HL-60 (cell line): ENCODE measurements at regions not wholly inside any gene's neighbourhood (a gene's known extent, or its start where the extent isn't known, plus 50 kb on each side); places are given as distances from the start of the nearest gene placed in this dataset.

Experiments used
- GABPA ChIP-seq: IDR thresholded peaks from 2 replicates; pipeline ENCODE4 v1.6.1; 2012; ENCODE audit warnings: low read depth
- POLR2AphosphoS5 ChIP-seq: IDR thresholded peaks from 2 replicates; pipeline ENCODE4 v1.6.1; 2012; ENCODE audit warnings: low read depth
- REST ChIP-seq: IDR thresholded peaks from 2 replicates; pipeline ENCODE4 v1.6.1; 2012; ENCODE audit warnings: low read depth; ENCODE audit not compliant: insufficient replicate concordance
- SPI1 ChIP-seq: IDR thresholded peaks from 2 replicates; pipeline ENCODE4 v1.6.1; 2012; ENCODE audit warnings: low read depth, mild to moderate bottlenecking, borderline replicate concordance
- TF ChIP-seq, protein P1 (sequence below): IDR thresholded peaks from one replicate; pipeline ENCODE4 v1.5.1; 2011; ENCODE audit warnings: low read length, control low read depth, inconsistent platforms; ENCODE audit not compliant: insufficient read depth

DNA sequence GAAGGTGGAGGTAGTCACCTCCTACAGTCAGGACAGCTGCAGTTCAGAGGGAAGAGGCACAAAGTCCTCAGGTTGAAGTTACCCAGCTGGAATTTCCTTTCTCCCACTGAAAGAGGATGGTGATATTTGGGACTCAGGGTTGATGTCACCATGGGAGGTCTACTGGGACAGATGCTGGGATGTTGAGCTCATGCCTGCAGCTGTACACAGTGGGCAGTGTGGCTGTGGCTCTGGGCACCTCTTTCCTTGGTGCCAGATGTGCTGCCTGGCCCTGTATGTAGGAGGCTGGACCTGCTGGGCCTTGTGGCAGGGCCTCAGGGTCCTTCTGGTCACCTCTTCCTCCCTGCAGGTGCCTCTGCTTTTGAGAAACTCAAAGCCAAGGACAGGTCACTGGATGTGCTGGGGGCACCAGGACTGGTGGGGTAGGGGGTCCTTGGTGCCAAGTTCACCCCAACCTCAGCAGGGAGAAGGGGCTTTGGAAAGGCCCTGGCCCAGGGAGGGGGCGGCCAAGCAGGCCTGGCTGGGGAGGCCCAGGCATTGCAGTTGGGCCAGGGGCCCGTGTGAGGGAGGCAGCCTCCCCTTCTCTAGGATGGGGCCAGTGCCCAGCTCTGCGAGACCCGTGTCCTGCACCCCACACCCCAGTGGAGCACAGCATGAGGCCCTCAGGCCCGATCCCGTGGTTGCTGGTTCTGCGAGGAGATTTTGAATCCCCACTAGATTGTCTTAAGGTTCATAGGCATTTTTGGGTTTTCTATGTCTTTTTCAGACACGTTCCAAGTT lies 103.1 kb downstream of the BMS1 start:
- TF ChIP-seq, protein P1, sequence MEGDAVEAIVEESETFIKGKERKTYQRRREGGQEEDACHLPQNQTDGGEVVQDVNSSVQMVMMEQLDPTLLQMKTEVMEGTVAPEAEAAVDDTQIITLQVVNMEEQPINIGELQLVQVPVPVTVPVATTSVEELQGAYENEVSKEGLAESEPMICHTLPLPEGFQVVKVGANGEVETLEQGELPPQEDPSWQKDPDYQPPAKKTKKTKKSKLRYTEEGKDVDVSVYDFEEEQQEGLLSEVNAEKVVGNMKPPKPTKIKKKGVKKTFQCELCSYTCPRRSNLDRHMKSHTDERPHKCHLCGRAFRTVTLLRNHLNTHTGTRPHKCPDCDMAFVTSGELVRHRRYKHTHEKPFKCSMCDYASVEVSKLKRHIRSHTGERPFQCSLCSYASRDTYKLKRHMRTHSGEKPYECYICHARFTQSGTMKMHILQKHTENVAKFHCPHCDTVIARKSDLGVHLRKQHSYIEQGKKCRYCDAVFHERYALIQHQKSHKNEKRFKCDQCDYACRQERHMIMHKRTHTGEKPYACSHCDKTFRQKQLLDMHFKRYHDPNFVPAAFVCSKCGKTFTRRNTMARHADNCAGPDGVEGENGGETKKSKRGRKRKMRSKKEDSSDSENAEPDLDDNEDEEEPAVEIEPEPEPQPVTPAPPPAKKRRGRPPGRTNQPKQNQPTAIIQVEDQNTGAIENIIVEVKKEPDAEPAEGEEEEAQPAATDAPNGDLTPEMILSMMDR, result no peak
- TF ChIP-seq REST, result no peak
- TF ChIP-seq POLR2AphosphoS5, result no peak
- TF ChIP-seq GABPA, result no peak
- TF ChIP-seq SPI1, result no peak
